ENCODE measurements at regions not wholly inside any gene's neighbourhood (a gene's known extent, or its start where the extent isn't known, plus 50 kb on each side); places are given as distances from the start of the nearest gene placed in this dataset.

- no peak for TF ChIP-seq CTCF (IDR thresholded peaks at IDR 0.05)
- TF ChIP-seq POLR2A (IDR thresholded peaks at IDR 0.05), result no peak
Observed at GRCh38 chr16:86980644-86981043, 336.5 kb downstream of the C16orf95 start.

All from ovary (tissue), 3 donors.